OCI-LY7 (cell line): ENCODE measurements at regions not wholly inside any gene's neighbourhood (a gene's known extent, or its start where the extent isn't known, plus 50 kb on each side); places are given as distances from the start of the nearest gene placed in this dataset.

ENCODE experiments used
- EZH2phosphoT487 ChIP-seq: fragments of 200-600 bp; sonication (generic); IDR thresholded peaks from 2 replicates; pipeline ENCODE4 v1.6.1; 2018; ENCODE audit warnings: low read depth, borderline replicate concordance, mild to moderate bottlenecking, mixed run types, antibody characterized with exemption, low read length, moderate library complexity, mixed read lengths
- TF ChIP-seq, protein P1 (sequence below): fragments of 200-600 bp; sonication (generic); conservative IDR thresholded peaks from 2 replicates; pipeline ENCODE4 v1.5.1; 2014; ENCODE audit warnings: mild to moderate bottlenecking, antibody characterized with exemption, low read length, moderate library complexity, mixed read lengths

- TF ChIP-seq, protein P1, sequence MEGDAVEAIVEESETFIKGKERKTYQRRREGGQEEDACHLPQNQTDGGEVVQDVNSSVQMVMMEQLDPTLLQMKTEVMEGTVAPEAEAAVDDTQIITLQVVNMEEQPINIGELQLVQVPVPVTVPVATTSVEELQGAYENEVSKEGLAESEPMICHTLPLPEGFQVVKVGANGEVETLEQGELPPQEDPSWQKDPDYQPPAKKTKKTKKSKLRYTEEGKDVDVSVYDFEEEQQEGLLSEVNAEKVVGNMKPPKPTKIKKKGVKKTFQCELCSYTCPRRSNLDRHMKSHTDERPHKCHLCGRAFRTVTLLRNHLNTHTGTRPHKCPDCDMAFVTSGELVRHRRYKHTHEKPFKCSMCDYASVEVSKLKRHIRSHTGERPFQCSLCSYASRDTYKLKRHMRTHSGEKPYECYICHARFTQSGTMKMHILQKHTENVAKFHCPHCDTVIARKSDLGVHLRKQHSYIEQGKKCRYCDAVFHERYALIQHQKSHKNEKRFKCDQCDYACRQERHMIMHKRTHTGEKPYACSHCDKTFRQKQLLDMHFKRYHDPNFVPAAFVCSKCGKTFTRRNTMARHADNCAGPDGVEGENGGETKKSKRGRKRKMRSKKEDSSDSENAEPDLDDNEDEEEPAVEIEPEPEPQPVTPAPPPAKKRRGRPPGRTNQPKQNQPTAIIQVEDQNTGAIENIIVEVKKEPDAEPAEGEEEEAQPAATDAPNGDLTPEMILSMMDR: no peak
- TF ChIP-seq EZH2phosphoT487: no peak
These were observed 257.9 kb downstream of the THBS2 start for GRCh38 chr6:168995526-168996355.
